GM18499 (cell line): ENCODE measurements at regions not wholly inside any gene's neighbourhood (a gene's known extent, or its start where the extent isn't known, plus 50 kb on each side); places are given as distances from the start of the nearest gene placed in this dataset.

Experiments
- ATAC-seq: cut with Tn5 transposase; IDR thresholded peaks from one replicate; pipeline ENCODE4 v1.9.1; 2021; ENCODE audit warnings: moderate number of reproducible peaks; ENCODE audit not compliant: insufficient read depth, unreplicated experiment

GRCh38 chr19:28905996-28906395 lies 307.0 kb downstream of the UQCRFS1 start:
- no peak for ATAC-seq

DNA sequence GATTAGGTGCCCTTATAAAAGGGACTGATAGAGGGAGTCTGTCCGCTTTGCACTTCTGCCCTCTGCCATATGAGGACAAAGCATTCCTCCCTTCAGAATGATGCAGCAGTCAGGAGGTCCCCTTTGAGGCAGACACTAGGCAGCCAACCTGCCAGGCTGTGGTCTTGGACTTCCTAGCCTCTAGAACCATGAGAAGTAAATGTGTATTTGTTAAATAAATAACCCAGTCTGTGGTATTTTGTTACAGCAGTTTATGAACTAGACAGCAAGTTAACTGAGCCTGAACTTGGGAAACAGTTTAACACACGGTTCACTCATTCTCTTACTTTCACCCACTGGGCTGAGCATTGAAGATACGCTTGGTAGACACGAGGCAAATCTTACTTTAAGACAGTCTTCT lies 313.2 kb downstream of the UQCRFS1 start:
- no peak for ATAC-seq

GRCh38 chr19:28898249-28898648 lies 314.7 kb downstream of the UQCRFS1 start:
- ATAC-seq: no peak

- no peak for ATAC-seq
Observed at GRCh38 chr19:28889941-28890670, 322.8 kb downstream of the UQCRFS1 start.

DNA sequence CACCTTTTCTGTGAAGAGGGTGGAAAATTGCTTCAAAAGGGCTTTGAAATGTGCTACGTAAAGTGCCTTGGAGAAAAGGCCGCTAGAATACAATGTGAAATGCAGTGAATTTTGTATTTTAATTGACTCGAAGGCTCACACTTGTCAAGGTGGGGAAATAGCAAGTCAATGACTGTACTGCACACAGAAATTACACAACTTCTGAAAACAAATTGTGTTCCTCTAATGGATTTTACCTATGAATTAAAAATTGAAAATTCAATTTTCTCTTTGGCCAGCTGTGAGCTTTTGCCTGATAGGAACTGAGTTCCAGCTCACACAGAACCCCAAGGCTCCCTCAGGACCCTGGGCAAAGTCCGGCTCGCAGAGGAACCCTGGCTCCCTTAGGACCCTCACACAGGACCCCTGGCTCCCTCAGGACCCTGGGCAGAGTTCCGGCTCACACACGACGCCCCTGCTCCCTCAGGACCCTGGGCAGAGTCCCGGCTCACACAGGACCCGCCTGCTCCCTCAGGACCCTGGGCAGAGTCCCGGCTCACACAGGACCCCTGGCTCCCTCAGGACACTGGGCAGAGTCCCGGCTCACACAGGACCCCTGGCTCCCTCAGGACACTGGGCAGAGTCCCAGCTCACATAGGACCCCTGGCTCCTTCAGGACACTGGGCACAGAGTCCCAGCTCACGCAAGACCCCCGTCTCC lies 324.9 kb downstream of the UQCRFS1 start:
- no peak for ATAC-seq

- no peak for ATAC-seq
Observed at GRCh38 chr19:28886708-28887107, 326.2 kb downstream of the UQCRFS1 start.

GRCh38 chr19:28885965-28886364 lies 327.0 kb downstream of the UQCRFS1 start:
- ATAC-seq: no peak

DNA sequence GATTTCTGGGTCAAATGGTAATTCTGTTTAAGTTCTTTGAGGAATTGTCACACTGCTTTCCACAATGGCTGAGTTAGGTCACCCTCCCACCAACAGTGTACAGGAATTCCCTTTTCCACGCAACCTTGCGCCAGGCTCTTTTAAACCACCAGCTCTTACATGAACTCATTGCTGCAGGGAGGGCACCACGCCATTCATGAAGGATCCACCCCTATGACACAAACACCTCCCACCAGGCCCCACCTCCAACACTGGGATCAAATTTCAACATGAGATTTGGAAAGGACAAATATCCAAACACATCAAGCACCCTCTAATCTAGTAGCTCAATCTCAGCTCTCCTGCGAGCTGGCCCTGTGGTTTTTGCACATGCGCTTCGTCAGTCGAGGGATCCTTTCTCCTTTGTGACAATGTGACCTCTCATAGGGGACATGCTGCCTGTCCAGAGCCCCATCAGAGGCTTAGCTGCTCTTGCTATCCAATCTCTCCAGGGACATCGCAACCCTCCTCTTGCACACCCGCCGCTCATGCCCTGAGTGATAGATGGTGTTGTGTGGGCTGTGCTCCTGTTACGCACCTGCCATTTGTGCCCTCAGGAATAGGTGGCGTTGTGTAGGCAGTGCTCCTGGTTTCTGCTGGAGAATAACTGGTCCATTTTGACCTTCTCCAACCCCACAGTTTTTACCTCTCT lies 328.0 kb downstream of the UQCRFS1 start:
- no peak for ATAC-seq

DNA sequence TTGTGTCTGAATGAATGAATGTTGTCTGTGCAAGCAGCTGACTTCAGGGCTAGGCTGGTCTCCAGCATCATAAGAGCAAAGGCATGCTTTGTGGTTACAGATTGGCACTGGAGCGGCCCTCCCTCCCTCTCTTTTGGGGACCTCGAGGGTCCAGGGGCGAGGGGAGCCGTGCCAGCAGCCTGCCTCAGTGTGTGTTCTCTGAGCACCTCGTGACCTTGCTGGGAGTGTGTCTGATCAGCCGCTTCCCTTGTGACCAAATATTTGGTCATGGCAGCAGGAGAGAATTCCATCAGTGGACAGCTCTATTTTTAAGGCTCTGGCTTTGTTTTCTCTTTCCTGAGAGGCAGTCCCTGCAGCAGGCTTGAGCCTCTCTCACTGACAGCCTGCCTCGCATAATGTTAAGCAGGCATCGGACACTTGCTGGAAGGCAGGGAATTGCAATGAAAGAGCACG lies 329.7 kb downstream of the UQCRFS1 start:
- no peak for ATAC-seq

DNA sequence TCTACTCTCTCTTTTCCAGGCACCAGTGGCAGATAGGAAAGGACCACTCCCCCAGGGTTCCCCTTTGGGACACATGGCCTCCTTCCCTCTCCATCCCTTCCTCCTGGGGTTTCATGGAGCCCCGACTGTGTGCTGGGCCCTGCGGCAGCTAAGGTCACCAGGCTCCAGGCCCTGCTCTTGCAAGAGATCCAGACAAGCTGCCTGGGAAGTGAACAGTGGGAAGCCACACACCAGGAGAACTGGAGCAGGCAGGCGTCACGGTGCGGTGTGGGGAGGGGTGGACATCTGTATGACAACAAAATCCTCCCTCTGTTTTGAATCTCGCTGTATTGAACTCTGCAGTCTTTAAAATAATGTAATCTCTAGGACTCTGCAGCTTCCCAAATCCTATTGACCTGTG lies 330.1 kb downstream of the UQCRFS1 start:
- no peak for ATAC-seq

DNA sequence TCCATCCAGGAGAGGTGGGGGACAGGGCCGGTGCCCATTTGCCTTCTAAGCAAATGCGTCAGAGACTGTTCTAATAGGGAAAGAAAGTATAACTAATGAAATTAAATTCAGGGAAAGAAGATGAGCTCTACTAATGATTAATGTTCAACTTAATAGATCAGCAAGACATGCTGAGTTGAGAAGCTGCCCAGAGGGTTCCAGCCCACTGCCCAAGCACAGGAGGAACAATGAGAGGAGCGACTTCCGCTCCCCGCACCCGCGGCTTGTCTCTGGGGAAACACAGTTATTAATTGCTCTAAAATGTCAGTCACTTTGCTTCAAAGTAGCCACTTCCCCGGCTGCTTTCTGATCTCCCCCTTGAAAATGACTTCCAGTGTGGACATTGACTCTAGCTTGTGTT lies 331.3 kb downstream of the UQCRFS1 start:
- ATAC-seq: no peak

- no peak for ATAC-seq
Observed at GRCh38 chr19:28880735-28881401, 332.1 kb downstream of the UQCRFS1 start.

DNA sequence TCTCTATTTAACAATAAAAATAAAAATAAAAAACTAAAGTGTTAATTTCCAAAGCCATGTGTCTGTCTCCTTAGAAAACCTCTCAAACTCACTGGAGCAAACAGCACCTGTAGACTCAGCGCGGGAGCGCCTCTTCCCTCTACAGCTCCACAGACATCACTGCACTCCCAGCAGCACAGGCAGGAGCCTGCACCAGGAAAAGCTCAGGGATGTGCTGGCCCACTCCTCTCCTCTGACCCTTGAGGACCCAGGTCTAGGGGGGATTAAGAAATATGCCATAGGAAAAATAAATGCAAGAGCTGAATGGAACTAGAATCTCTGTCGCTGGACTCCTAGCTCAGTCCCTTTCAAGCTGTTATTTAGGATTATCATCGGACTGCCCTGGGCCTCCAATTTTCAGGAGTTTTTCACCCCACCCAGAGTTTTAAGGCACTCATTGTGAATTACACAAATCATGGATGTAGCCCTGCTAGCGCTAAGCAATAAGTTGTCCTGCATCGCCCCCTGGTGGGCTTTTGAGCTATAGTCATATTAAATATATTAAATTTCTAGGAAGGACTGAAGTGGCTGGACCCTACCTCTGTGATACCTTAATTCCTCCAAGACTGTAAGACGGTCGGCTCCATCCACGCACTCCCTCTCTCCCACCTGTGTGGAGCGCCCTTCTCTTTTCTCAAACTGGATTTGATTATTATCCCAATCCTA lies 333.9 kb downstream of the UQCRFS1 start:
- ATAC-seq: no peak

- ATAC-seq: no peak
Observed at GRCh38 chr19:28876609-28877123, 336.3 kb downstream of the UQCRFS1 start.

DNA sequence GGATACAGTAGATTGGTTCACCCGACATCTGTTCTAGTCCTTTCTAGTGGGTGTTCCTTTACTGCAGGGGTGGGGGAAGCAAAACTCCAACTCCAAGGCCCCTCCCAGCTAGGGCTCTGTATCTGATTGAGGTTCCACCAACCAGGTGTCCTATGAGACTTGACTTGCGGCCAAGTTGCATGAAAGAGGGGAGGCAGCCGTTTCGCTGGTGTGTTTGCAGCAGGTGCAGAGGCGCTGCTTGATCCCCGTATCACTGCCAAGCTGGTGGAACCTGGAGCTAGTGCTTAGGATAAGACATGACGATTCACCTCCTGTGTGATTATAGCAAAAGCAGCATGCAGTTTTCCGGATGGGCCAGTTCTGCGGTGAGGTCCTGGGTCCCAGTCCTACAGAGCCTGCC lies 338.2 kb downstream of the UQCRFS1 start:
- ATAC-seq: no peak

DNA sequence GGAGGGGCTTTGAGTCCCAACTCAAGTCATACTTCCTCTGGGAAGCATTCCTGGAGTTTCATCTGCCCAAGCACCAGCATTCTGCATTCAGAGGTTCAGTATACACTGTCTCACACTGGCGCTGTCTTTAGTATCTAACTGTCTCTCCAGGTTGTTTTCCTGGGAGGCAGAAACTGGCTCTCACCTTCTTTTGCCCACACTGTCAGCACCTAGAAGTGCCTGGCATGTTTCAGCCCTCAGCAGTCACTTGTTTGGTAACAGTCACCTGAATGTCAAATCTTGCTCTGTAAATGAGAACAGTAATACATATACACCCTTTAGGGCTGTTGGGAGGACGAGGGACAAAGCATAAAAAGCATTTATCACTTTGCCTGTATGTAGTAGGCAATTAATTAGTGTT lies 339.6 kb downstream of the UQCRFS1 start:
- no peak for ATAC-seq

GRCh38 chr19:28871099-28871725 lies 341.7 kb downstream of the UQCRFS1 start:
- no peak for ATAC-seq

- no peak for ATAC-seq
Observed at GRCh38 chr19:28869459-28869858, 343.5 kb downstream of the UQCRFS1 start.

- no peak for ATAC-seq
Observed at GRCh38 chr19:28868836-28869235, 344.1 kb downstream of the UQCRFS1 start.

GRCh38 chr19:28867978-28868377 lies 345.0 kb downstream of the UQCRFS1 start:
- ATAC-seq: no peak
